SK-N-SH treated with all-trans-retinoic acid at 6 μM for 48 hours (cell line): ENCODE measurements at regions not wholly inside any gene's neighbourhood (a gene's known extent, or its start where the extent isn't known, plus 50 kb on each side); places are given as distances from the start of the nearest gene placed in this dataset.

Experiments
- ATAC-seq: fragments of 200-7000 bp; cut with Tn5 transposase; 3 replicates; pipeline ENCODE4 v1.9.1; 2020; ENCODE audit warnings: mild to moderate bottlenecking, moderate library complexity
- ARNTL ChIP-seq: fragments of 450-650 bp; formaldehyde crosslinking; IDR thresholded peaks from 2 replicates; pipeline ENCODE4 v1.5.0; 2020; ENCODE audit warnings: low read depth, mild to moderate bottlenecking, moderate library complexity, borderline replicate concordance
- BACH2 ChIP-seq: fragments of 250-450 bp; sonication (Bioruptor Pico); IDR thresholded peaks from 2 replicates; pipeline ENCODE4 v1.9.0; 2021; ENCODE audit warnings: mild to moderate bottlenecking, borderline replicate concordance
- CREB5 ChIP-seq: fragments of 250-450 bp; sonication (Bioruptor Pico); IDR thresholded peaks from 2 replicates; pipeline ENCODE4 v1.5.1; 2020; ENCODE audit warnings: low read depth, mild to moderate bottlenecking, moderate library complexity
- CSDC2 ChIP-seq: fragments of 250-450 bp; sonication (Bioruptor Pico); IDR thresholded peaks from 2 replicates; pipeline ENCODE4 v1.5.0; 2020; ENCODE audit warnings: mild to moderate bottlenecking, moderate library complexity
- ESRRG ChIP-seq: fragments of 250-450 bp; sonication (Bioruptor Pico); IDR thresholded peaks from 2 replicates; pipeline ENCODE4 v1.6.1; 2021; ENCODE audit warnings: mild to moderate bottlenecking
- ISL1 ChIP-seq: fragments of 250-450 bp; sonication (Bioruptor Pico); IDR thresholded peaks from 2 replicates; pipeline ENCODE4 v2.1.2; 2022; ENCODE audit warnings: mild to moderate bottlenecking, moderate library complexity
- OSR1 ChIP-seq: fragments of 250-450 bp; sonication (Bioruptor Pico); IDR thresholded peaks from 2 replicates; pipeline ENCODE4 v1.8.0; 2022; ENCODE audit warnings: moderate library complexity, mild to moderate bottlenecking, inconsistent platforms
- PPARA ChIP-seq: fragments of 250-450 bp; sonication (Bioruptor Pico); IDR thresholded peaks from 2 replicates; pipeline ENCODE4 v1.5.0; 2020; ENCODE audit warnings: mild to moderate bottlenecking, borderline replicate concordance
- RARB ChIP-seq: fragments of 250-450 bp; sonication (Bioruptor Pico); IDR thresholded peaks from 2 replicates; pipeline ENCODE4 v1.8.0; 2021; ENCODE audit warnings: mild to moderate bottlenecking, moderate library complexity
- SNAI2 ChIP-seq: fragments of 250-450 bp; sonication (Bioruptor Pico); IDR thresholded peaks from 2 replicates; pipeline ENCODE4 v1.5.0; 2020; ENCODE audit warnings: mild to moderate bottlenecking, moderate library complexity
- TCF4 ChIP-seq: fragments of 250-450 bp; sonication (Bioruptor Pico); IDR thresholded peaks from 2 replicates; pipeline ENCODE4 v1.8.0; 2021; ENCODE audit warnings: mild to moderate bottlenecking, moderate library complexity, borderline replicate concordance
- ZFP30 ChIP-seq: fragments of 450-650 bp; formaldehyde crosslinking; IDR thresholded peaks from 2 replicates; pipeline ENCODE4 v1.5.0; 2022; ENCODE audit warnings: mild to moderate bottlenecking, moderate library complexity
- ZNF70 ChIP-seq: fragments of 450-650 bp; formaldehyde crosslinking; IDR thresholded peaks from 2 replicates; pipeline ENCODE4 v1.5.0; 2020; ENCODE audit warnings: mild to moderate bottlenecking, moderate library complexity
- TF ChIP-seq, protein P1 (sequence below): fragments of 250-450 bp; sonication (Bioruptor Pico); IDR thresholded peaks from 2 replicates; pipeline ENCODE4 v1.8.0; 2020; ENCODE audit warnings: mild to moderate bottlenecking, moderate library complexity, borderline replicate concordance
- TF ChIP-seq, protein P2 (sequence below): fragments of 250-450 bp; sonication (Bioruptor Pico); IDR thresholded peaks from 2 replicates; pipeline ENCODE4 v1.5.1; 2021; ENCODE audit warnings: mild to moderate bottlenecking, moderate library complexity
- TF ChIP-seq, protein P3 (sequence below): fragments of 250-450 bp; sonication (Bioruptor Pico); IDR thresholded peaks from 2 replicates; pipeline ENCODE4 v1.5.0; 2020; ENCODE audit warnings: mild to moderate bottlenecking, moderate library complexity
- TF ChIP-seq, protein P4 (sequence below): fragments of 250-450 bp; sonication (Bioruptor Pico); IDR thresholded peaks from 2 replicates; pipeline ENCODE4 v1.8.0; 2021; ENCODE audit warnings: low read depth, mild to moderate bottlenecking, moderate library complexity, borderline replicate concordance

- TF ChIP-seq OSR1 (CRISPR knock-in tag) (no peak), RARB (CRISPR knock-in tag) (no peak), BACH2 (CRISPR knock-in tag) (no peak)
- no peak for ATAC-seq
Measured at GRCh38 chr12:30044206-30044605, 260.5 kb upstream of the TMTC1 start.

- TF ChIP-seq ESRRG (no peak), ZFP30 (no peak), CSDC2 (CRISPR knock-in tag) (no peak), ISL1 (CRISPR knock-in tag) (no peak), PPARA (no peak), SNAI2 (CRISPR knock-in tag) (no peak)
- TF ChIP-seq, protein P1, sequence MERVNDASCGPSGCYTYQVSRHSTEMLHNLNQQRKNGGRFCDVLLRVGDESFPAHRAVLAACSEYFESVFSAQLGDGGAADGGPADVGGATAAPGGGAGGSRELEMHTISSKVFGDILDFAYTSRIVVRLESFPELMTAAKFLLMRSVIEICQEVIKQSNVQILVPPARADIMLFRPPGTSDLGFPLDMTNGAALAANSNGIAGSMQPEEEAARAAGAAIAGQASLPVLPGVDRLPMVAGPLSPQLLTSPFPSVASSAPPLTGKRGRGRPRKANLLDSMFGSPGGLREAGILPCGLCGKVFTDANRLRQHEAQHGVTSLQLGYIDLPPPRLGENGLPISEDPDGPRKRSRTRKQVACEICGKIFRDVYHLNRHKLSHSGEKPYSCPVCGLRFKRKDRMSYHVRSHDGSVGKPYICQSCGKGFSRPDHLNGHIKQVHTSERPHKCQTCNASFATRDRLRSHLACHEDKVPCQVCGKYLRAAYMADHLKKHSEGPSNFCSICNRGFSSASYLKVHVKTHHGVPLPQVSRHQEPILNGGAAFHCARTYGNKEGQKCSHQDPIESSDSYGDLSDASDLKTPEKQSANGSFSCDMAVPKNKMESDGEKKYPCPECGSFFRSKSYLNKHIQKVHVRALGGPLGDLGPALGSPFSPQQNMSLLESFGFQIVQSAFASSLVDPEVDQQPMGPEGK (CRISPR knock-in tag) = no peak
- TF ChIP-seq, protein P2, sequence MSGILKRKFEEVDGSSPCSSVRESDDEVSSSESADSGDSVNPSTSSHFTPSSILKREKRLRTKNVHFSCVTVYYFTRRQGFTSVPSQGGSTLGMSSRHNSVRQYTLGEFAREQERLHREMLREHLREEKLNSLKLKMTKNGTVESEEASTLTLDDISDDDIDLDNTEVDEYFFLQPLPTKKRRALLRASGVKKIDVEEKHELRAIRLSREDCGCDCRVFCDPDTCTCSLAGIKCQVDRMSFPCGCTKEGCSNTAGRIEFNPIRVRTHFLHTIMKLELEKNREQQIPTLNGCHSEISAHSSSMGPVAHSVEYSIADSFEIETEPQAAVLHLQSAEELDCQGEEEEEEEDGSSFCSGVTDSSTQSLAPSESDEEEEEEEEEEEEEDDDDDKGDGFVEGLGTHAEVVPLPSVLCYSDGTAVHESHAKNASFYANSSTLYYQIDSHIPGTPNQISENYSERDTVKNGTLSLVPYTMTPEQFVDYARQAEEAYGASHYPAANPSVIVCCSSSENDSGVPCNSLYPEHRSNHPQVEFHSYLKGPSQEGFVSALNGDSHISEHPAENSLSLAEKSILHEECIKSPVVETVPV = no peak
- TF ChIP-seq, protein P3, sequence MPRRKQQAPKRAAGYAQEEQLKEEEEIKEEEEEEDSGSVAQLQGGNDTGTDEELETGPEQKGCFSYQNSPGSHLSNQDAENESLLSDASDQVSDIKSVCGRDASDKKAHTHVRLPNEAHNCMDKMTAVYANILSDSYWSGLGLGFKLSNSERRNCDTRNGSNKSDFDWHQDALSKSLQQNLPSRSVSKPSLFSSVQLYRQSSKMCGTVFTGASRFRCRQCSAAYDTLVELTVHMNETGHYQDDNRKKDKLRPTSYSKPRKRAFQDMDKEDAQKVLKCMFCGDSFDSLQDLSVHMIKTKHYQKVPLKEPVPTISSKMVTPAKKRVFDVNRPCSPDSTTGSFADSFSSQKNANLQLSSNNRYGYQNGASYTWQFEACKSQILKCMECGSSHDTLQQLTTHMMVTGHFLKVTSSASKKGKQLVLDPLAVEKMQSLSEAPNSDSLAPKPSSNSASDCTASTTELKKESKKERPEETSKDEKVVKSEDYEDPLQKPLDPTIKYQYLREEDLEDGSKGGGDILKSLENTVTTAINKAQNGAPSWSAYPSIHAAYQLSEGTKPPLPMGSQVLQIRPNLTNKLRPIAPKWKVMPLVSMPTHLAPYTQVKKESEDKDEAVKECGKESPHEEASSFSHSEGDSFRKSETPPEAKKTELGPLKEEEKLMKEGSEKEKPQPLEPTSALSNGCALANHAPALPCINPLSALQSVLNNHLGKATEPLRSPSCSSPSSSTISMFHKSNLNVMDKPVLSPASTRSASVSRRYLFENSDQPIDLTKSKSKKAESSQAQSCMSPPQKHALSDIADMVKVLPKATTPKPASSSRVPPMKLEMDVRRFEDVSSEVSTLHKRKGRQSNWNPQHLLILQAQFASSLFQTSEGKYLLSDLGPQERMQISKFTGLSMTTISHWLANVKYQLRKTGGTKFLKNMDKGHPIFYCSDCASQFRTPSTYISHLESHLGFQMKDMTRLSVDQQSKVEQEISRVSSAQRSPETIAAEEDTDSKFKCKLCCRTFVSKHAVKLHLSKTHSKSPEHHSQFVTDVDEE (CRISPR knock-in tag) = no peak
- ATAC-seq = no peak
Measured at GRCh38 chr12:30043151-30043847, 259.6 kb upstream of the TMTC1 start.

GRCh38 chr12:30041096-30041495, 257.4 kb upstream of the TMTC1 start:
- TF ChIP-seq ZNF70 = no peak
- no peak for TF ChIP-seq PPARA

DNA sequence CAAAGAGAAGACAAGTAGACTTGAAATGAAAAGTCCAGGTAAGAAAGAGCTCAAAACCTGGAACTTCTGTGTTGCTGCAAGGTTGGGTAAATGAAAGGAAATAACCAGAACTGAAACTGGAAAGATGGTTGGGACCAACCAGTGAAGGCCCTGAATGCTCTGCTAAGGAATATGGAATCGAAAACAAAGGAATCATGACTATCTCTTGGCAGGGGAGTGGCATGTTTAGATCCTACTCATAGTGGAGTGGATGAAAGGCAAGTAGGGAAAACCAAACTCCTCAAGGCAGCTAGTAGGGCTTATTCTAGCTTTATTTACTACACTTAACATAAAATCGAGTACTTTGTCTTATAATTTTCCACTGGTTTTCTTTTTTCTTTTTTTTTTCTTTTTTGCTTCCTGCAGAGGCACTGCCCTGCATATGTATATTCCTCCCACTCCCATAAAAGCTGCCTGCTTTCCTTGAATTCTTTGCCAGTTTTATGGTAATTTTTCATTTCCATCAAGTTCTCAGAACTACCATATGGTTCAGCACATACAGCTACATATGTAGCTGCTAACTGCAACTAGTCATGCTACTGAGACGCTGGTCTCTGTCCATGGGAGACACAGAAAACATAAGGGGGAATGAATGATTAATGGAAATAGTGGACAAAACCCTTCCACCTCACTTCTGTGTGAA, 247.1 kb upstream of the TMTC1 start:
- no peak for ATAC-seq
- TF ChIP-seq PPARA (no peak), CSDC2 (CRISPR knock-in tag) (no peak)

More at GRCh38 chr12:30041096-30041495, 257.4 kb upstream of the TMTC1 start:
- ATAC-seq = no peak

DNA sequence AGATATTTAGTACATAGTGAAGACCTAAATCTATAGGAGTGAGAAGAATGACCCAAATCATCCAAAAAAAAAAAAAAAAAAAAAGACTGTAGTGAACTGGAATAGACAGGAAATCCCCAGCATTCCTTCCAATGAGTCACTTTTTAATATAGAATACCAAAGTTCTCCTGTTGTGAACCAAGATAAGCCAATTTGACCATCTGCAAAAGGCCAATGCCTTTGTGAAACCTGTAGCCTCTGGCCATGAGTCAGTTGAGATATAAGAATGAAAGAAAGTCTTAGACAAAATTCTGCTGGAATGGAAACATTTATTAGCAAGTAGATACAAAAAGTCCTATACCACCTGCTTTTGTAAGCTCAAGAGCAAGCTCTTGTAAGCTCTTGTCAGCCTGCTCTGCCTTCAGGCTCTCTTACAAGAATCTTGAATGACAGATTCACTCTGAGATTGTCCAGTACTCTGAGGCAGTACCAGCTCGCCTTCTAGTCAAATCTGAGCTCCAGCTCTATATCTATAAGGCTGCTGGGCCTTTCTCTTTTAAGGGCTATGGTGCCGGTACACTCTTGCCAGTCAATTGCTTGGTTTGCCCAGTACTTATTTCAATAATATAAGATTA, 243.0 kb upstream of the TMTC1 start:
- peak; percentile 77 for ATAC-seq
- TF ChIP-seq ARNTL (no peak), CREB5 (CRISPR knock-in tag) (peak; percentile 55; the same call in 1 of the 2 replicates), BACH2 (CRISPR knock-in tag) (no peak), ZFP30 (no peak), TCF4 (CRISPR knock-in tag) (no peak), ISL1 (CRISPR knock-in tag) (peak; percentile 70), SNAI2 (CRISPR knock-in tag) (no peak)
- TF ChIP-seq, protein P1 (CRISPR knock-in tag) = no peak
- TF ChIP-seq, protein P4, sequence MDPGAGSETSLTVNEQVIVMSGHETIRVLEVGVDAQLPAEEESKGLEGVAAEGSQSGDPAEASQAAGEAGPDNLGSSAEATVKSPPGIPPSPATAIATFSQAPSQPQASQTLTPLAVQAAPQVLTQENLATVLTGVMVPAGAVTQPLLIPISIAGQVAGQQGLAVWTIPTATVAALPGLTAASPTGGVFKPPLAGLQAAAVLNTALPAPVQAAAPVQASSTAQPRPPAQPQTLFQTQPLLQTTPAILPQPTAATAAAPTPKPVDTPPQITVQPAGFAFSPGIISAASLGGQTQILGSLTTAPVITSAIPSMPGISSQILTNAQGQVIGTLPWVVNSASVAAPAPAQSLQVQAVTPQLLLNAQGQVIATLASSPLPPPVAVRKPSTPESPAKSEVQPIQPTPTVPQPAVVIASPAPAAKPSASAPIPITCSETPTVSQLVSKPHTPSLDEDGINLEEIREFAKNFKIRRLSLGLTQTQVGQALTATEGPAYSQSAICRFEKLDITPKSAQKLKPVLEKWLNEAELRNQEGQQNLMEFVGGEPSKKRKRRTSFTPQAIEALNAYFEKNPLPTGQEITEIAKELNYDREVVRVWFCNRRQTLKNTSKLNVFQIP (CRISPR knock-in tag) = no peak
